ENCODE measurements at regions not wholly inside any gene's neighbourhood (a gene's known extent, or its start where the extent isn't known, plus 50 kb on each side); places are given as distances from the start of the nearest gene placed in this dataset.

DNA sequence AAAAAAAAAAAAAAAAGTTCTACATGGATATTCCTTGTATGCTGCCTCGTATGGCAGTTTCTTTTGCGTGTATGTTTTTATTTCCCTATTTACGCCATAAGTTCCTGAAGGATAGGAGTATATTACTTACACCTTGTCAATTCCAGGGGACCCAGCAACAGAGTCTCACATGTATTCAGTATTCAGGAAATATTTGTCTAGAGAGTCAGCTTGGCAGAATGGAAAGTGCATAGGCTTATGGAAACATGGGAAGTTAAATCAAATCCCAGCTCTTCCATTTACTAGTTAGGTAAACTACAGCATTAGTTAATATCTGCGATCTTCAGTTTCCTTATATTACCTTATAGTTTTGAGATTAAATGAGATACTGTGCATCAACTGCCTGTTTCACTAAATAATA, 51.1 kb upstream of the SLC22A16 start:
- H3K27me3 ChIP-seq (ENCODE audit: control insufficient read depth in 5 of 5, insufficient read depth in 4 of 5, low read length in 5 of 5): no peaks in the 10 kb centered on the region
- no peak overlapping the region for H3K27ac ChIP-seq (ENCODE audit: low read depth, low read length)
- H3K36me3 ChIP-seq (ENCODE audit: control insufficient read depth in 5 of 5, insufficient read depth in 5 of 5, low read length in 5 of 5): no peaks in the 10 kb centered on the region
- peaks cover 0 to 4% (median 0%) of the 10 kb centered on the region in 5 donors for H3K9me3 ChIP-seq (ENCODE audit: control insufficient read depth in 5 of 5, low read length in 5 of 5)
- H3K9ac ChIP-seq (ENCODE audit: low read length in 5 of 5): no peak overlapping the region
- peaks cover 0 to 3% (median 0%) of the 10 kb centered on the region in 5 donors for H3K4me1 ChIP-seq (ENCODE audit: control insufficient read depth in 5 of 5, insufficient read depth in 5 of 5, low read length in 5 of 5)
- H3K4me3 ChIP-seq (ENCODE audit: low read depth in 1 of 5, low read length in 5 of 5): no peak overlapping the region

GRCh38 chr6:110526726-110527125, 50.3 kb upstream of the SLC22A16 start:
- peaks cover 0 to 4% (median 0%) of the 10 kb centered on the region in 5 donors for H3K9me3 ChIP-seq (ENCODE audit: control insufficient read depth in 5 of 5, low read length in 5 of 5)
- H3K27me3 ChIP-seq (ENCODE audit: control insufficient read depth in 5 of 5, insufficient read depth in 4 of 5, low read length in 5 of 5): no peaks in the 10 kb centered on the region
- peaks cover 0 to 3% (median 0%) of the 10 kb centered on the region in 5 donors for H3K4me1 ChIP-seq (ENCODE audit: control insufficient read depth in 5 of 5, insufficient read depth in 5 of 5, low read length in 5 of 5)
- H3K4me3 ChIP-seq (ENCODE audit: low read depth in 1 of 5, low read length in 5 of 5): no peak overlapping the region
- H3K36me3 ChIP-seq (ENCODE audit: control insufficient read depth in 5 of 5, insufficient read depth in 5 of 5, low read length in 5 of 5): no peaks in the 10 kb centered on the region
- no peak overlapping the region for H3K9ac ChIP-seq (ENCODE audit: low read length in 5 of 5)
- no peak overlapping the region for H3K27ac ChIP-seq (ENCODE audit: low read depth, low read length)

Measured in subcutaneous abdominal adipose tissue (tissue), 5 donors.